ENCODE measurements at regions not wholly inside any gene's neighbourhood (a gene's known extent, or its start where the extent isn't known, plus 50 kb on each side); places are given as distances from the start of the nearest gene placed in this dataset.

GRCh38 chr3:117302428-117302827 is 592.8 kb downstream of the TUSC7 start:
- intact Hi-C loops (cut with DNase I; ENCODE audit: low total_unique reads) (no loop called here), in situ Hi-C loops (cut with MboI; ENCODE audit: low pct_ligation_motif_present in 1 of 4, low pct_unique_long_range_greater_than_20kb in 1 of 4, low sequenced_read_pairs in 3 of 4) (no loop called here)
- TF ChIP-seq, protein P1, sequence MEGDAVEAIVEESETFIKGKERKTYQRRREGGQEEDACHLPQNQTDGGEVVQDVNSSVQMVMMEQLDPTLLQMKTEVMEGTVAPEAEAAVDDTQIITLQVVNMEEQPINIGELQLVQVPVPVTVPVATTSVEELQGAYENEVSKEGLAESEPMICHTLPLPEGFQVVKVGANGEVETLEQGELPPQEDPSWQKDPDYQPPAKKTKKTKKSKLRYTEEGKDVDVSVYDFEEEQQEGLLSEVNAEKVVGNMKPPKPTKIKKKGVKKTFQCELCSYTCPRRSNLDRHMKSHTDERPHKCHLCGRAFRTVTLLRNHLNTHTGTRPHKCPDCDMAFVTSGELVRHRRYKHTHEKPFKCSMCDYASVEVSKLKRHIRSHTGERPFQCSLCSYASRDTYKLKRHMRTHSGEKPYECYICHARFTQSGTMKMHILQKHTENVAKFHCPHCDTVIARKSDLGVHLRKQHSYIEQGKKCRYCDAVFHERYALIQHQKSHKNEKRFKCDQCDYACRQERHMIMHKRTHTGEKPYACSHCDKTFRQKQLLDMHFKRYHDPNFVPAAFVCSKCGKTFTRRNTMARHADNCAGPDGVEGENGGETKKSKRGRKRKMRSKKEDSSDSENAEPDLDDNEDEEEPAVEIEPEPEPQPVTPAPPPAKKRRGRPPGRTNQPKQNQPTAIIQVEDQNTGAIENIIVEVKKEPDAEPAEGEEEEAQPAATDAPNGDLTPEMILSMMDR (IDR thresholded peaks at IDR 0.05): no peak
- TF ChIP-seq EP300 (IDR thresholded peaks at IDR 0.05; ENCODE audit: low read depth) (no peak), POLR2A (IDR thresholded peaks at IDR 0.05) (no peak), POLR2AphosphoS5 (IDR thresholded peaks at IDR 0.05) (no peak)
- Histone ChIP-seq H3K36me3 (no peaks in the 10 kb centered on the region), H3K27me3 (no peaks in the 10 kb centered on the region), H3K4me3 (no peak overlapping the region), H3K9me3 (no peaks in the 10 kb centered on the region), H3K4me1 (no peaks in the 10 kb centered on the region), H3K27ac (no peak overlapping the region)
- no peak for DNase-seq
- 46% methylated on average over 7 of the region's 7 CpGs for WGBS, 2 donors (ENCODE audit: low coverage in 1 of 2)

DNA sequence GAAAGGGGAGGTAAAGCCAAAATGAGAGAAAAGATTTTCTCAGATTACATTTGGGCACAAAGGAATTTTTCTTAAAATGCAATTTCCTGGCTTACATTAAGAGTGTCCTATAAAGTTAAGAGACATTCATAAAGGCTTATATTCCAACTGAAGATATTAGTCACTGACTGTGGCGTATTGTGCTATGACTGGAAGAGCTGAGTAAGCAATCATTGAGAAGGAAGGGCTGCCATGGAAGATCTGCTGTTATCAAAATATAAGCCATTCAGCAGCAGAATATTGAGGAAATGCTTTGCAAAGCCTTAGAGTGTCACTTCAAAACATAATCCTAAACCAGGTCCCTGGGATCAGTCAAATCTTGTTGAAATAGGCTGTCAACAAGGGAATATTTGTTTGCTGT is 593.9 kb downstream of the TUSC7 start:
- in situ Hi-C loops (cut with MboI; ENCODE audit: low pct_ligation_motif_present in 1 of 4, low pct_unique_long_range_greater_than_20kb in 1 of 4, low sequenced_read_pairs in 3 of 4): no loop called here
- 13 to 76% methylated on average over 1 of the region's 1 CpG for WGBS, 2 donors (ENCODE audit: low coverage in 1 of 2)
- no peaks in the 10 kb centered on the region for H3K4me1 ChIP-seq
- no peak for TF ChIP-seq POLR2A (IDR thresholded peaks at IDR 0.05)
- TF ChIP-seq EP300 (IDR thresholded peaks at IDR 0.05; ENCODE audit: low read depth): no peak
- TF ChIP-seq POLR2AphosphoS5 (IDR thresholded peaks at IDR 0.05): no peak
- TF ChIP-seq, protein P1 (IDR thresholded peaks at IDR 0.05): no peak
- intact Hi-C loops (cut with DNase I; ENCODE audit: low total_unique reads): no loop called here
- no peaks in the 10 kb centered on the region for H3K27me3 ChIP-seq
- H3K27ac ChIP-seq: no peak overlapping the region
- no peak overlapping the region for H3K4me3 ChIP-seq
- no peaks in the 10 kb centered on the region for H3K9me3 ChIP-seq
- no peak for DNase-seq
- no peaks in the 10 kb centered on the region for H3K36me3 ChIP-seq

DNA sequence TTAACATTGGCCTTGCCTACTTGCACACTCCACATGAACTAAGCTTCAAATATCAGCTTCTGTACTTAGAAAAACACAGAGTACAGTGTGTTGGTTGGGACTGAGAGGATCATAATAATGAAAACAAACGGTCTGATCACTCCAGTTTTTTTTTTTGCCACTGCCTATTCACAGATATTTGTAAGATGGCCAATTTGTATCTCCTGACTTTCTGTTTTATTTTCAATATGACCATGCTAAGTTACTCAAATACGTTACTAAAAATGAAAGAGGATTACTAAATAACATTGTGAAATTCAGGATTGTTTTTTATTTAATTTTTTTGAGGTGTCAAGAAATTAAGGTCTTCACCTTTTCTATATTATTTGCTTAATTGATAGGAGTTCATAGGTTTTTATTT is 595.1 kb downstream of the TUSC7 start:
- Histone ChIP-seq H3K9me3 (no peaks in the 10 kb centered on the region), H3K4me1 (no peaks in the 10 kb centered on the region), H3K27me3 (no peaks in the 10 kb centered on the region), H3K4me3 (no peak overlapping the region), H3K27ac (no peak overlapping the region), H3K36me3 (no peaks in the 10 kb centered on the region)
- intact Hi-C loops (cut with DNase I; ENCODE audit: low total_unique reads) (no loop called here), in situ Hi-C loops (cut with MboI; ENCODE audit: low pct_ligation_motif_present in 1 of 4, low pct_unique_long_range_greater_than_20kb in 1 of 4, low sequenced_read_pairs in 3 of 4) (no loop called here)
- no peak for DNase-seq
- TF ChIP-seq, protein P1 (IDR thresholded peaks at IDR 0.05): no peak
- TF ChIP-seq EP300 (IDR thresholded peaks at IDR 0.05; ENCODE audit: low read depth) (no peak), POLR2AphosphoS5 (IDR thresholded peaks at IDR 0.05) (no peak)
- 32 to 43% methylated on average over 2 of the region's 2 CpGs for WGBS, 2 donors (ENCODE audit: low coverage in 1 of 2)

- TF ChIP-seq POLR2A (IDR thresholded peaks at IDR 0.05) (no peak), POLR2AphosphoS5 (IDR thresholded peaks at IDR 0.05) (no peak), EP300 (IDR thresholded peaks at IDR 0.05; ENCODE audit: low read depth) (no peak)
- TF ChIP-seq, protein P1 (IDR thresholded peaks at IDR 0.05): no peak
- no peak overlapping the region for H3K27ac ChIP-seq
- no peak for DNase-seq
- H3K4me3 ChIP-seq: no peak overlapping the region
- H3K9me3 ChIP-seq: no peaks in the 10 kb centered on the region
- H3K36me3 ChIP-seq: no peaks in the 10 kb centered on the region
- no peaks in the 10 kb centered on the region for H3K27me3 ChIP-seq
- H3K4me1 ChIP-seq: no peaks in the 10 kb centered on the region
- in situ Hi-C loops (cut with MboI; ENCODE audit: low pct_ligation_motif_present in 1 of 4, low pct_unique_long_range_greater_than_20kb in 1 of 4, low sequenced_read_pairs in 3 of 4) (no loop called here), intact Hi-C loops (cut with DNase I; ENCODE audit: low total_unique reads) (no loop called here)
- 55 to 78% methylated on average over 1 of the region's 1 CpG for WGBS, 2 donors (ENCODE audit: low coverage in 1 of 2)
Observed at GRCh38 chr3:117305681-117306080, 596.1 kb downstream of the TUSC7 start.

Measured in transverse colon (tissue), 4 donors.